HEK293 (cell line): ENCODE measurements at regions not wholly inside any gene's neighbourhood (a gene's known extent, or its start where the extent isn't known, plus 50 kb on each side); places are given as distances from the start of the nearest gene placed in this dataset.

Experiments
- CTCF ChIA-PET: fragments of 350-600 bp; formaldehyde crosslinking; extraction: SDS; loops from one replicate; lab custom pipeline; 2021; ENCODE audit warnings: antibody characterized with exemption; lab: Yijun Ruan, JAX
- POLR2A ChIA-PET: fragments of 300-600 bp; formaldehyde crosslinking; extraction: SDS; loops from one replicate; lab custom pipeline; 2020; ENCODE audit warnings: antibody characterized with exemption, inconsistent platforms; lab: Yijun Ruan, JAX
- H3K27ac ChIP-seq: fragments of 200-500 bp; sonication (Bioruptor generic); 2 replicates; pipeline ENCODE4 v1.5.1; 2014; ENCODE audit warnings: low read depth, low read length, control low read depth, inconsistent platforms; ENCODE audit errors: extremely low read depth
- H3K36me3 ChIP-seq, 2 experiments: fragments of 200-500 bp in 1 of 2; sonication (Bioruptor generic) in 1 of 2; 1 replicate in 1 of 2; 2 replicates in 1 of 2; pipeline ENCODE4 v1.5.1; 2014 to 2017; ENCODE audit warnings: inconsistent platforms in 2 of 2, low read length in 2 of 2; ENCODE audit not compliant: control insufficient read depth in 2 of 2, insufficient read depth in 1 of 2
- H3K4me1 ChIP-seq: fragments of 200-500 bp; sonication (Bioruptor generic); 2 replicates; pipeline ENCODE4 v1.5.1; 2014; ENCODE audit warnings: mild to moderate bottlenecking, low read length, inconsistent platforms; ENCODE audit not compliant: control insufficient read depth, insufficient read depth
- H3K4me3 ChIP-seq: 2 replicates; pipeline ENCODE4 v1.5.1; 2011; ENCODE audit warnings: low read depth, mild to moderate bottlenecking, control low read depth, low read length, moderate library complexity
- H3K9me3 ChIP-seq: fragments of 200-500 bp; sonication (Bioruptor generic); 2 replicates; pipeline ENCODE4 v1.5.1; 2014; ENCODE audit warnings: low read depth, low read length, inconsistent platforms; ENCODE audit not compliant: control insufficient read depth, insufficient read depth
- FEZF1 ChIP-seq: fragments of 450-650 bp; formaldehyde crosslinking; IDR thresholded peaks from 2 replicates; pipeline ENCODE4 v1.5.1; 2016; ENCODE audit warnings: missing biosample characterization, missing genetic modification characterization
- GLI2 ChIP-seq: fragments of 450-650 bp; formaldehyde crosslinking; IDR thresholded peaks from 2 replicates; pipeline ENCODE4; 2017; ENCODE audit warnings: missing biosample characterization, missing genetic modification characterization, low read depth, borderline replicate concordance
- MEIS1 ChIP-seq: sonication (generic); formaldehyde crosslinking; IDR thresholded peaks from 2 replicates; pipeline ENCODE4 v1.8.1; 2022; ENCODE audit warnings: missing genetic modification reagents, mild to moderate bottlenecking, borderline replicate concordance
- MZF1 ChIP-seq: fragments of 450-650 bp; formaldehyde crosslinking; IDR thresholded peaks from 2 replicates; pipeline ENCODE4 v1.5.1; 2017; ENCODE audit warnings: missing biosample characterization, missing genetic modification characterization, borderline replicate concordance
- PATZ1 ChIP-seq: fragments of 450-650 bp; formaldehyde crosslinking; IDR thresholded peaks from 2 replicates; pipeline ENCODE4 v1.5.1; 2016; ENCODE audit warnings: missing biosample characterization, missing genetic modification characterization
- PRDM4 ChIP-seq: fragments of 450-650 bp; formaldehyde crosslinking; IDR thresholded peaks from 2 replicates; pipeline ENCODE4 v1.5.1; 2017; ENCODE audit warnings: missing biosample characterization, missing genetic modification characterization
- SALL2 ChIP-seq: fragments of 450-650 bp; formaldehyde crosslinking; IDR thresholded peaks from 2 replicates; pipeline ENCODE4 v1.5.0; 2017; ENCODE audit warnings: missing biosample characterization, mild to moderate bottlenecking, missing genetic modification characterization, borderline replicate concordance
- YY2 ChIP-seq: fragments of 450-650 bp; formaldehyde crosslinking; IDR thresholded peaks from 2 replicates; pipeline ENCODE4 v1.5.1; 2016; ENCODE audit warnings: missing biosample characterization, missing genetic modification characterization
- ZBTB21 ChIP-seq: fragments of 450-650 bp; formaldehyde crosslinking; IDR thresholded peaks from 2 replicates; pipeline ENCODE4 v1.5.1; 2017; ENCODE audit warnings: missing biosample characterization, missing genetic modification characterization
- ZNF155 ChIP-seq: fragments of 450-650 bp; formaldehyde crosslinking; IDR thresholded peaks from 2 replicates; pipeline ENCODE4 v1.5.1; 2016; ENCODE audit warnings: missing biosample characterization, missing genetic modification characterization
- ZNF223 ChIP-seq: fragments of 450-650 bp; formaldehyde crosslinking; IDR thresholded peaks from 2 replicates; pipeline ENCODE4 v1.5.1; 2016; ENCODE audit warnings: missing biosample characterization, missing genetic modification characterization
- ZNF335 ChIP-seq: fragments of 450-650 bp; formaldehyde crosslinking; conservative IDR thresholded peaks from 2 replicates; pipeline ENCODE4 v1.5.1; 2016; ENCODE audit warnings: missing biosample characterization, missing genetic modification characterization
- ZNF530 ChIP-seq: fragments of 450-650 bp; formaldehyde crosslinking; IDR thresholded peaks from 2 replicates; pipeline ENCODE4 v1.5.1; 2016; ENCODE audit warnings: low read depth, missing biosample characterization, missing genetic modification characterization
- ZNF626 ChIP-seq: fragments of 450-650 bp; sonication (Bioruptor Pico); formaldehyde crosslinking; IDR thresholded peaks from 2 replicates; pipeline ENCODE4 v1.5.1; 2018; ENCODE audit warnings: missing biosample characterization, missing genetic modification characterization, inconsistent platforms
- TF ChIP-seq, protein P1 (sequence below): fragments of 450-650 bp; formaldehyde crosslinking; IDR thresholded peaks from 2 replicates; pipeline ENCODE4 v1.5.1; 2016; ENCODE audit warnings: missing biosample characterization, missing genetic modification characterization
- TF ChIP-seq, protein P2 (sequence below): fragments of 450-650 bp; formaldehyde crosslinking; IDR thresholded peaks from 2 replicates; pipeline ENCODE4 v1.5.1; 2017; ENCODE audit warnings: missing biosample characterization, missing genetic modification characterization
- TF ChIP-seq, protein P3 (sequence below): fragments of 450-650 bp; formaldehyde crosslinking; IDR thresholded peaks from 2 replicates; pipeline ENCODE4 v1.5.1; 2016; ENCODE audit warnings: missing biosample characterization, missing genetic modification characterization

- no peaks in the 10 kb centered on the region for H3K9me3 ChIP-seq
- TF ChIP-seq, protein P1, sequence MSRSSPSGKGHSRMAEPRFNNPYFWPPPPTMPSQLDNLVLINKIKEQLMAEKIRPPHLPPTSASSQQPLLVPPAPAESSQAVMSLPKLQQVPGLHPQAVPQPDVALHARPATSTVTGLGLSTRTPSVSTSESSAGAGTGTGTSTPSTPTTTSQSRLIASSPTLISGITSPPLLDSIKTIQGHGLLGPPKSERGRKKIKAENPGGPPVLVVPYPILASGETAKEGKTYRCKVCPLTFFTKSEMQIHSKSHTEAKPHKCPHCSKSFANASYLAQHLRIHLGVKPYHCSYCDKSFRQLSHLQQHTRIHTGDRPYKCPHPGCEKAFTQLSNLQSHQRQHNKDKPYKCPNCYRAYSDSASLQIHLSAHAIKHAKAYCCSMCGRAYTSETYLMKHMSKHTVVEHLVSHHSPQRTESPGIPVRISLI (tag by site-specific recombination) = no peak
- TF ChIP-seq FEZF1 (tag by site-specific recombination) (0 out of 2 replicates have a peak, but pooled peaks have one; percentile 16), ZNF530 (tag by site-specific recombination) (no peak), MEIS1 (CRISPR knock-in tag) (no peak), ZBTB21 (tag by site-specific recombination) (no peak), PRDM4 (tag by site-specific recombination) (peak; percentile 45), PATZ1 (no peak), GLI2 (tag by site-specific recombination) (no peak), MZF1 (no peak), SALL2 (no peak), ZNF223 (no peak), ZNF155 (tag by site-specific recombination) (no peak), ZNF626 (tag by site-specific recombination) (no peak), YY2 (tag by site-specific recombination) (no peak), ZNF335 (tag by site-specific recombination) (no peak)
- TF ChIP-seq, protein P2, sequence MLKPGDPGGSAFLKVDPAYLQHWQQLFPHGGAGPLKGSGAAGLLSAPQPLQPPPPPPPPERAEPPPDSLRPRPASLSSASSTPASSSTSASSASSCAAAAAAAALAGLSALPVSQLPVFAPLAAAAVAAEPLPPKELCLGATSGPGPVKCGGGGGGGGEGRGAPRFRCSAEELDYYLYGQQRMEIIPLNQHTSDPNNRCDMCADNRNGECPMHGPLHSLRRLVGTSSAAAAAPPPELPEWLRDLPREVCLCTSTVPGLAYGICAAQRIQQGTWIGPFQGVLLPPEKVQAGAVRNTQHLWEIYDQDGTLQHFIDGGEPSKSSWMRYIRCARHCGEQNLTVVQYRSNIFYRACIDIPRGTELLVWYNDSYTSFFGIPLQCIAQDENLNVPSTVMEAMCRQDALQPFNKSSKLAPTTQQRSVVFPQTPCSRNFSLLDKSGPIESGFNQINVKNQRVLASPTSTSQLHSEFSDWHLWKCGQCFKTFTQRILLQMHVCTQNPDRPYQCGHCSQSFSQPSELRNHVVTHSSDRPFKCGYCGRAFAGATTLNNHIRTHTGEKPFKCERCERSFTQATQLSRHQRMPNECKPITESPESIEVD (tag by site-specific recombination) = peak; percentile 55
- TF ChIP-seq, protein P3, sequence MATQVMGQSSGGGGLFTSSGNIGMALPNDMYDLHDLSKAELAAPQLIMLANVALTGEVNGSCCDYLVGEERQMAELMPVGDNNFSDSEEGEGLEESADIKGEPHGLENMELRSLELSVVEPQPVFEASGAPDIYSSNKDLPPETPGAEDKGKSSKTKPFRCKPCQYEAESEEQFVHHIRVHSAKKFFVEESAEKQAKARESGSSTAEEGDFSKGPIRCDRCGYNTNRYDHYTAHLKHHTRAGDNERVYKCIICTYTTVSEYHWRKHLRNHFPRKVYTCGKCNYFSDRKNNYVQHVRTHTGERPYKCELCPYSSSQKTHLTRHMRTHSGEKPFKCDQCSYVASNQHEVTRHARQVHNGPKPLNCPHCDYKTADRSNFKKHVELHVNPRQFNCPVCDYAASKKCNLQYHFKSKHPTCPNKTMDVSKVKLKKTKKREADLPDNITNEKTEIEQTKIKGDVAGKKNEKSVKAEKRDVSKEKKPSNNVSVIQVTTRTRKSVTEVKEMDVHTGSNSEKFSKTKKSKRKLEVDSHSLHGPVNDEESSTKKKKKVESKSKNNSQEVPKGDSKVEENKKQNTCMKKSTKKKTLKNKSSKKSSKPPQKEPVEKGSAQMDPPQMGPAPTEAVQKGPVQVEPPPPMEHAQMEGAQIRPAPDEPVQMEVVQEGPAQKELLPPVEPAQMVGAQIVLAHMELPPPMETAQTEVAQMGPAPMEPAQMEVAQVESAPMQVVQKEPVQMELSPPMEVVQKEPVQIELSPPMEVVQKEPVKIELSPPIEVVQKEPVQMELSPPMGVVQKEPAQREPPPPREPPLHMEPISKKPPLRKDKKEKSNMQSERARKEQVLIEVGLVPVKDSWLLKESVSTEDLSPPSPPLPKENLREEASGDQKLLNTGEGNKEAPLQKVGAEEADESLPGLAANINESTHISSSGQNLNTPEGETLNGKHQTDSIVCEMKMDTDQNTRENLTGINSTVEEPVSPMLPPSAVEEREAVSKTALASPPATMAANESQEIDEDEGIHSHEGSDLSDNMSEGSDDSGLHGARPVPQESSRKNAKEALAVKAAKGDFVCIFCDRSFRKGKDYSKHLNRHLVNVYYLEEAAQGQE (tag by site-specific recombination) = no peak
- TF ChIP-seq, all 188 proteins: peak for 3
- no peaks in the 10 kb centered on the region for H3K4me1 ChIP-seq
- ChIA-PET POLR2A (no interaction called here), CTCF (no interaction called here)
- H3K4me3 ChIP-seq = no peak overlapping the region
- H3K36me3 ChIP-seq = no peaks in the 10 kb centered on the region
- H3K27ac ChIP-seq = no peak overlapping the region
Observed at GRCh38 chr4:138891631-138892031, 124.0 kb upstream of the NOCT start.
